GM23248 (cell line): ENCODE measurements at regions not wholly inside any gene's neighbourhood (a gene's known extent, or its start where the extent isn't known, plus 50 kb on each side); places are given as distances from the start of the nearest gene placed in this dataset.

Experiments
- EZH2 ChIP-seq: fragments of 200-600 bp; sonication (generic); IDR thresholded peaks from 2 replicates; pipeline ENCODE4 v1.6.1; 2018; ENCODE audit warnings: antibody characterized with exemption, mild to moderate bottlenecking; ENCODE audit not compliant: insufficient read depth, poor library complexity, severe bottlenecking
- EZH2phosphoT487 ChIP-seq: fragments of 200-600 bp; sonication (generic); IDR thresholded peaks from 2 replicates; pipeline ENCODE4 v1.6.1; 2018; ENCODE audit warnings: antibody characterized with exemption, moderate library complexity, mild to moderate bottlenecking, low read depth; ENCODE audit not compliant: insufficient read depth

DNA sequence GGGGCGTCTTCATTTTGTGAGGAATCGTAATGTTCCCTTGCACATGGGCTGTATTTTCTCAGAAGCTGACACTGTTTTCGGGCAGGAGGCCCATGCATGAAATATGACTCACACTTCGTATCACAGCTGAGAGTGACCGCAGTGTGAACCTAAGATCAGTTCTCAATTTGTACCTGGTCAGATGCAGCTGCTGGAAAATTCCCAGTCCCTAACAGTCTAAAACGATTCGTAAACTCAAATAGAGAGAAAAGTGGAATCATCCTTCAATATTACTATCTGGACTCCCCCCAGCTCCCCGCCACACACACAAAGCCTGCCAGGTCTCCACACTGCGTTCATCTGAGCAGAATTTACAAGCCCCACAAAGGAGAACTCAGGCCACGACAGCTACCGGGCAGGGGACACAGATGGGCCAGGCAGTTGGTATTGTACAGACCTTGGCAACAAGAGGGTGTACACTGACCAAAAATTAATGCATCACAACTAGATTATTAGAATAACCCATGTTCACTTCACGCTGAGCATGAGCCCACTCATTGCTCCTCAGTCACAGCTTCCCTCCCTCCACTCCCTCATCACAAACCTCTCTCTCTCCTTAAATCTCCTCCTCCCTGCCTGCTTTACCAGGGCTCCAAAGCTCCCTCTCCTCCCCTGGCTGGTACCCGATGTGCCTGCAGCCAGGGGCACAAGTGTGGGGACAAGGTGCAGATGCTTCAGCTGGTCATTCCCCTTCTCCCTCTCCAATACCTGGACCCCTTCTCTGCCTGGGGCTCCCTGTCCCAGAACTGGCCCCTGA is 488.4 kb downstream of the PREX1 start:
- TF ChIP-seq EZH2 (no peak), EZH2phosphoT487 (no peak)
